Aorta (tissue), 5 donors: ENCODE measurements at regions not wholly inside any gene's neighbourhood (a gene's known extent, or its start where the extent isn't known, plus 50 kb on each side); places are given as distances from the start of the nearest gene placed in this dataset.

Experiments
- ATAC-seq: fragments of 200-7000 bp; cut with Tn5 transposase; one replicate; pipeline ENCODE4 v1.9.1; 2022; ENCODE audit warnings: moderate library complexity; ENCODE audit not compliant: low FRiP score
- DNase-seq, 2 donors: peaks; one replicate each; pipeline ENCODE4 v3.0.0-alpha.2; 2020
- H3K27ac ChIP-seq, 2 donors: one replicate each; pipeline ENCODE4 v1.5.1; 2013; ENCODE audit warnings: low read length in 2 of 2, mild to moderate bottlenecking in 2 of 2, moderate library complexity in 2 of 2, control low read depth in 1 of 2, inconsistent platforms in 1 of 2, low read depth in 1 of 2
- H3K27me3 ChIP-seq, 2 donors: one replicate each; pipeline ENCODE4 v1.6.1; 2013; ENCODE audit warnings: control low read depth in 1 of 2, low read length in 1 of 2, mild to moderate bottlenecking in 1 of 2, moderate library complexity in 1 of 2; ENCODE audit not compliant: insufficient read depth in 2 of 2, control insufficient read depth in 1 of 2
- H3K36me3 ChIP-seq, 2 donors: one replicate each; pipeline ENCODE4 v1.6.1; 2013; ENCODE audit warnings: control low read depth in 1 of 2, low read length in 1 of 2, mild to moderate bottlenecking in 1 of 2; ENCODE audit not compliant: insufficient read depth in 2 of 2, control insufficient read depth in 1 of 2
- H3K4me1 ChIP-seq, 2 donors: one replicate each; pipeline ENCODE4 v1.6.1; 2013; ENCODE audit warnings: low read length in 2 of 2, control low read depth in 1 of 2, mild to moderate bottlenecking in 1 of 2, moderate library complexity in 1 of 2; ENCODE audit not compliant: insufficient read depth in 2 of 2, control insufficient read depth in 1 of 2
- H3K4me3 ChIP-seq, 2 donors: one replicate each; pipeline ENCODE4 v1.5.1; 2013; ENCODE audit warnings: low read length in 2 of 2, control low read depth in 1 of 2, mild to moderate bottlenecking in 1 of 2
- H3K9me3 ChIP-seq: one replicate; pipeline ENCODE4 v1.6.1; 2013; ENCODE audit warnings: mild to moderate bottlenecking, low read length; ENCODE audit not compliant: control insufficient read depth
- WGBS, 2 donors: extraction: QIAGEN DNeasy Blood & Tissue Kit; methylation state at CpG; one replicate each; pipeline ENCODE4 v1.1.7; 2013; 5-methylcytosine and 5-hydroxymethylcytosine counted together
- intact Hi-C, 2 donors: fragments of 100-400 bp; cut with DNase I; formaldehyde crosslinking; loops; one replicate each; pipeline versions ENCODE4 v1.14.2 to v1.15.0; 2022
- donor health status: healthy with polysubstance abuse.
- donor health status: Bipolar disorder and iron deficiency.
- donor health status: DM: no; HTN: no; CAD: no.
- donor health status: DM: no; HTN: no; CAD: no.
- donor health status: DM: yes; HTN: yes; CAD: no.

DNA sequence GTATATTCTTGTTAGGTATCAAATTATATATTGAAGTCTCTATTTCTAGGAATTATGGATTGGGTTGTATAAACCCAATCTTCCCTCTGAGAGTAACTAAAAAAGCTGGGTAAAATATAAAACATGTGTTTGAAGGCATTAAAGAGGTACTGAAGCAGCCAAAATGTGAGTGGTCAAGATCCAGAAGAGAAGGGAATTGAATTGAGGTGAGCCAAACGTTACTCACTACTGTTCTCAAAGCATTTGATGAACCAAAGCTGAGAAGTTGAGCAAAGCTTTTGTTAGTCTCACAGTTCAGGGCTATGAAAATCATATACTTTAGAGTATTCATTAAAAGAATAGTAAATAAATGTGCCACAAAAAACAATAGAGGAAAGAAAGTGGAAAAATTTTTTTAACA lies 365.8 kb downstream of the BCKDHB start:
- DNase-seq, result no peak
- WGBS, 2 donors, result 73 to 93% methylated on average over 1 of the region's 1 CpG
- intact Hi-C loops, result no loop called here
- H3K4me3 ChIP-seq, result no peak overlapping the region
- no peak for ATAC-seq
- no peak overlapping the region for H3K27ac ChIP-seq
- no peaks in the 10 kb centered on the region for H3K4me1 ChIP-seq
- no peaks in the 10 kb centered on the region for H3K9me3 ChIP-seq
- no peaks in the 10 kb centered on the region for H3K27me3 ChIP-seq
- no peaks in the 10 kb centered on the region for H3K36me3 ChIP-seq

DNA sequence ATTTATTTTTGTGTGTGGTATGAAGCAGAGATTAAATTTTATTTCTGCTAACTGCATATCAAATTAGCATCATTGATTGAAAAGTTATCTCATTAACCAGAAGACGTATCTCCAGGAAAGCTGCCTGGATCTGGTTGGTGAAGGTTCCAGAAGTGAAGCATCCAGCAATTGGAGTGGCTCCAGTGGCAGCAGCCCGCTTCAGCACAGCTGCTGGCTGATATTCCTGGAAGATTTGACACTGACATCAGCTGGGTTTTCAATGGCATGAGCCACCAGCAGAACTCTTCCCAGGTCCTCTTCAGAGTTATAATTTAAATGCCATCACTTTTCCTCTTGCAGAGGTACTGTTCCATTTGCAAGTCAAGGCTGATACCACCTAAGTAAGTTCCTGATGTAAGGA lies 363.5 kb downstream of the BCKDHB start:
- intact Hi-C loops, result no loop called here
- no peak overlapping the region for H3K4me3 ChIP-seq
- H3K36me3 ChIP-seq, result no peaks in the 10 kb centered on the region
- WGBS, 2 donors, result 36 to 41% methylated on average over 2 of the region's 2 CpGs
- H3K27me3 ChIP-seq, result no peaks in the 10 kb centered on the region
- no peak overlapping the region for H3K27ac ChIP-seq
- ATAC-seq, result no peak
- no peak for DNase-seq
- H3K9me3 ChIP-seq, result no peaks in the 10 kb centered on the region
- no peaks in the 10 kb centered on the region for H3K4me1 ChIP-seq

DNA sequence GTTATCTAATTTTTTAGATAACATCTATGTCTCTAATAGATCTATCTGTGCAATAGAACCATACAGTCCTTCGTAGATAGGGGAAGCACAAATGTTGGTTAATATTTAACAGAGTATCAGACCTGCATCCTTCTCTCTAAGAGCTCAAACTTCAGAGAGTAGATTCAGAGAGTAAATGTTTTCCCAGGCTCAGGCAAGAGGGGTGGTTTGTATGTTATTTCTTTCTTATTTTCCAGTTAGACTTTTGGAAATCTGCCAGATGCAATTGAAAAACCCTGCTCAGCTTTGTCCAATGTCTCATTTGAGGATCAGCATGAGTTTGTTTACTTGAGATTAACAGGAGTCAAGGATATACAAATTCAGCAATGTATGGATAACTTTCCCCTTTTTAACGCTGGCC lies 361.9 kb downstream of the BCKDHB start:
- DNase-seq (no peak), ATAC-seq (no peak)
- Histone ChIP-seq H3K36me3 (no peaks in the 10 kb centered on the region), H3K4me1 (no peaks in the 10 kb centered on the region), H3K27me3 (no peaks in the 10 kb centered on the region), H3K4me3 (no peak overlapping the region), H3K27ac (no peak overlapping the region), H3K9me3 (no peaks in the 10 kb centered on the region)
- WGBS, 2 donors, result 92% methylated on average over 2 of the region's 2 CpGs
- intact Hi-C loops, result no loop called here

DNA sequence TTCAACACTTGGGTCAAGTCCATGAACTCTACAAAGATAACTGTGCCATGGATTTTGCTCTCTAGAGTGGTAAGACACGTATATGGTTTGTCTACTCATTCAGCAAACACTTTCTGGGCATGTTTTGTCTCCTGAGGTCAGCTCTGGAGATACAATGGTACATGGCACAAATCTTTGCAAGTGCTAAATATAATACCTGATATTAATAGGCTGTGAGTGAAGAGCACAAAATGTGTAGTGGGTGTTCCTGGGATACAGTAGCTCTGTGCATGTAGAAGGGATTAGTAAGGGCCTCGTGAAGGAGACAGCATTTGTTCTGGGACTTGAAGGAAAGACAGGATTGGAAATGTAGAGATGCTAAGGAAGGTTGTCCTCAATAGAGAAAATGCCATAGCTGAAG lies 360.9 kb downstream of the BCKDHB start:
- intact Hi-C loops, result no loop called here
- Histone ChIP-seq H3K27me3 (no peaks in the 10 kb centered on the region), H3K27ac (no peak overlapping the region), H3K4me3 (no peak overlapping the region), H3K9me3 (no peaks in the 10 kb centered on the region), H3K36me3 (no peaks in the 10 kb centered on the region), H3K4me1 (no peaks in the 10 kb centered on the region)
- no peak for ATAC-seq
- DNase-seq, result no peak
- WGBS, 2 donors, result 92 to 96% methylated on average over 2 of the region's 2 CpGs

DNA sequence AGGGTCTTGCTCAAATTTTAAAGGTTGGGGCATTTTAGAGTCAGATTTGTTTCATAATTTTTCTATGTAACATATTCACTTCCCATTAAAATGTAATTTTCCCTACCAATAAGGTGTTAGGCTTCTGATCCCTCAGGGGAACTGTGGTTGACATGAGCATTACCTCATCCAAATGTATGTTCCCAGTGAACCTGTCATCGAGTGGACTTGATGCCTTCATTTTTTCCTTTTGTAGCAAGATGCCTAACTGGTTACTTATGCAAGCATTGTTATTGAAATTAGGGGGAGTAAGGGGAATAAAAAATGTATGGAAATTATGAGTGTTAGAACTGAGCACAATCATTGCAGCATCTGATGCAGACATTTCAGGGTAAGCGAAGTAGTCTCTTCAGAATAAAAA lies 360.5 kb downstream of the BCKDHB start:
- Histone ChIP-seq H3K4me1 (no peaks in the 10 kb centered on the region), H3K4me3 (no peak overlapping the region), H3K27ac (no peak overlapping the region), H3K9me3 (no peaks in the 10 kb centered on the region), H3K27me3 (no peaks in the 10 kb centered on the region), H3K36me3 (no peaks in the 10 kb centered on the region)
- intact Hi-C loops, result no loop called here
- DNase-seq (no peak), ATAC-seq (no peak)
- 86 to 88% methylated on average over 2 of the region's 2 CpGs for WGBS, 2 donors

DNA sequence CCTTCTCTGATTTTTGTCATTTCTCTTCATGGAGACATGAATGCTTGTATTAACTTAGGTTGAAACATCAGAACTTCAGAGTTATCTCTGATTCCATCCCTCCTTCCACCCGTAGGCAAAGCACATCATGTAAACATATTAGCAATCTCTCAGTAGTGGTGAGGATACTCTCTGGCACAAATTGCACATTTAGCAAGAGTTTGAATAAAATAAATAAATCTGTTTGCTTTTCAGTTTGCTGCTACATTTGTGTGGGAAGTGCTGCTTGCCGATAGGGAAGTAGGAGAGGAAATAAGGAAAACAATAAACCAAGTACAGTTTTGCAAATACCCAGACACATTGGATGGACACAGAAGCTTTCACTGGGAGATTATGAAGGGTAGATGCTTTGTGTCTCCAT lies 359.0 kb downstream of the BCKDHB start:
- WGBS, 2 donors, result 67 to 92% methylated on average over 2 of the region's 2 CpGs
- Histone ChIP-seq H3K4me1 (no peaks in the 10 kb centered on the region), H3K27me3 (no peaks in the 10 kb centered on the region), H3K27ac (no peak overlapping the region), H3K4me3 (no peak overlapping the region), H3K9me3 (no peaks in the 10 kb centered on the region), H3K36me3 (no peaks in the 10 kb centered on the region)
- ATAC-seq (no peak), DNase-seq (no peak)
- intact Hi-C loops, result no loop called here

DNA sequence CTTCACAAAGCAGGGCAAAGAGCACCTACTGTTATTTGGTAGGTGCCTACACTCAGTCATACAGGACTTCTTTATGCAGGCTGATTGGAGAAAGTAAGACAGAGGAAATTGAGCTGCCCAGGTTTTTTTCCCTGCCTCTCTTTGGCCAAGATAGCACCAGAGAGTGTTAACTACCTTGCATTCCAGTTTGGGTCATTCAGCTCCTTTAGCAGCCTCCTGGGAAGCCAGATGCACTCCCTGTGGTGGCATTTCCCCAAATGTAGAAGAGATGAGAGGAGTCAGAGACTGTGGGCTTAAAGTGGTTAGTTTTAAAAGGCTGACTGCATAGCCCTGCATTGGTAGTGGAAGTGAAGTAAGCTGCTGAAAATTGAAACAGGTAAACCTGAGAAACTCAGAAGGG lies 358.4 kb downstream of the BCKDHB start:
- intact Hi-C loops, result no loop called here
- Histone ChIP-seq H3K9me3 (no peaks in the 10 kb centered on the region), H3K36me3 (no peaks in the 10 kb centered on the region), H3K4me1 (no peaks in the 10 kb centered on the region), H3K27ac (no peak overlapping the region), H3K4me3 (no peak overlapping the region), H3K27me3 (no peaks in the 10 kb centered on the region)
- no peak for ATAC-seq
- no peak for DNase-seq

DNA sequence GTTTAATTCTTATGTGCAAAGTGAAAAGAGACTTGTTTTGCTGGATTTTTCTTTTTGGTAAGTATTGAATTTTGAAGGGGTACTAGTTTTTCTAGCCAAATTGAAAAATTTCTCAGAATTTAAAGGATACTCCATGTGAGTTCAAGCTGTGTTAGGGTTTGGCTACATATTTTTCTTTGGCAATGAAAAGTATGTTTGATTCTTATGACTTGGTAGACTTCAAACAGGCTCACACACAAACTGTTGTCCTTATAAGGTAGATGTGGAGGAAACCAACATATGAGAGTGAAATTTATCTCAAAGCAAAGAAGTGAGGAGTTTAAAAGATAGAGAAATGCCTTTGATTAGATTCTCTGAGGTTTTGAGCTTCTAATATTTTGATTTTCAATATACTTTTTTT lies 356.7 kb downstream of the BCKDHB start:
- no peaks in the 10 kb centered on the region for H3K9me3 ChIP-seq
- no peaks in the 10 kb centered on the region for H3K36me3 ChIP-seq
- H3K27ac ChIP-seq, result no peak overlapping the region
- no peak for DNase-seq
- no peak overlapping the region for H3K4me3 ChIP-seq
- ATAC-seq, result no peak
- H3K27me3 ChIP-seq, result no peaks in the 10 kb centered on the region
- intact Hi-C loops, result no loop called here
- H3K4me1 ChIP-seq, result no peaks in the 10 kb centered on the region

DNA sequence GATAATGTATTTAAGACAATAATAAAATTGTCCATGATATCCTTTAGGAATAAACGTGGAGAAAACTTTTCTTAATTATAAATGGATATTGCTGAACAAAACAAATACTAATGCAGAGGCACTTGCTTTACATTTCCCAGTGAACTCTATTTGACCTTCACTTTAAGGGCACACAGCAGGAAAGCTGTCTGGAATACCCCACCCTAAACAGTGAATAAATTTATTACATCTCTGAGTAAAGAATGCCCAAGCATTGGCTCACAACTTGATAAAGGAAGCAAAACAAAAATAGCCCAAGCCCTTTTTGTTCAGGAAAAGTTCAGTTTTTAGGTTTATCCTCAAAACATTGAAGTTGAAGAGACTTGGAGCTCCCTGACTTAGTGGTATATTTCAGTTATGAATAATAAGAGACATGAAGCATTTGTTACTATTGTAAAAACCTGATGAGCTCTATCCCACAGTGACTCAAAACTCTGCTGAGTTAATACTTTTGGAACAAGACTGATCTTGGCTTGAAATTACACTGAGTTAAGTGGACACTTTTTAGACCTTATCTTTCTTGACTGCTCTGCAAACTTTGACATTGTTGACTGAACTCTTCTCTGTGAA lies 353.9 kb downstream of the BCKDHB start:
- Histone ChIP-seq H3K27ac (no peak overlapping the region), H3K27me3 (no peaks in the 10 kb centered on the region), H3K4me1 (peaks cover 2 to 4% of the 10 kb centered on the region in 2 donors), H3K36me3 (no peaks in the 10 kb centered on the region), H3K9me3 (no peaks in the 10 kb centered on the region), H3K4me3 (no peak overlapping the region)
- ATAC-seq (no peak), DNase-seq (no peak)
- intact Hi-C loops, result no loop called here
- WGBS, 2 donors, result 29 to 48% methylated on average over 1 of the region's 1 CpG
